ENCODE measurements at regions not wholly inside any gene's neighbourhood (a gene's known extent, or its start where the extent isn't known, plus 50 kb on each side); places are given as distances from the start of the nearest gene placed in this dataset.
"Not testable (repeated sequence)": the region's sequence is repeated elsewhere in the genome, so short reads cannot be mapped to it uniquely, and the experiment has no call there.

DNA sequence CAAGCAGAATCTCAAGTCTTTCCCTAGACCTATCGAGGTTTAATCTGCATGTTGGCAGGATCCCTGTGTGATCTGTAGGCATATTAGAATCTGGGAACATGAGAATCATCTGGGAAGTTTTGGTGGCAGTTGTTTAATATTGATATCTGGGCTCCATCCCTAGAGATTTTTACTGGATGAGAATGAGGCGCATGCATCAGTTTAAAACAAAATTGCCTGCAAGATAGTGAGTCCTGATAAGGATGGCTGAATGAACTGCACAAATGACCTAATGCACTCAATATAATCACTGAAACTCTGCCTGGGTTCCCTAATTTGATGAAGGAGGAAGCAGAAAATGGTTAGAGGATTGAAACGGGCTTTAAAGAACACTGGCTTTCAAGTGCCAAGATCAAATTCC lies 218.0 kb downstream of the FGFR2 start:
- no peaks in the 10 kb centered on the region for H4K20me1 ChIP-seq (ENCODE audit: insufficient read depth)
- H3K9me3 ChIP-seq, result no peaks in the 10 kb centered on the region
- H3K27me3 ChIP-seq (ENCODE audit: insufficient read depth), result no peaks in the 10 kb centered on the region
- H3F3A ChIP-seq (replicated peaks; ENCODE audit: insufficient read depth), result no peaks in the 10 kb centered on the region
- no peaks in the 10 kb centered on the region for H3K36me3 ChIP-seq (replicated peaks in 1 of 2; ENCODE audit: control insufficient read depth in 1 of 2, insufficient read depth in 2 of 2, low read length in 1 of 2)
- DNase-seq, result peak; percentile 53
- ChIA-PET POLR2A (no interaction called here), CTCF (no interaction called here)
- no peak overlapping the region for H3K27ac ChIP-seq (ENCODE audit: low read depth in 2 of 2, low read length in 1 of 2)
- peaks cover 0 to 10% of the 10 kb centered on the region in 2 experiments; a peak in 2 of 4 replicates for H3K4me1 ChIP-seq (ENCODE audit: control insufficient read depth in 1 of 2, insufficient read depth in 2 of 2, low read depth in 1 of 2, low read length in 1 of 2)
- H3K4me3 ChIP-seq (ENCODE audit: low read depth in 2 of 2, low read length in 1 of 2), result no peak overlapping the region
- no peak overlapping the region for H2AFZ ChIP-seq (ENCODE audit: low read depth)
- H3K4me2 ChIP-seq, result no peak overlapping the region
- no peaks in the 10 kb centered on the region for H3K79me2 ChIP-seq (ENCODE audit: insufficient read depth)
- H3K9ac ChIP-seq, result no peak overlapping the region
- no peaks in the 10 kb centered on the region for H3K9me2 ChIP-seq
- WGBS (ENCODE audit: low lambda C conversion rate), result 10% methylated on average over 3 of the region's 3 CpGs
- TF ChIP-seq CHD2 (IDR thresholded peaks at IDR 0.05; ENCODE audit: low read length, partially characterized antibody) (peak; percentile 42), EZH2phosphoT487 (IDR thresholded peaks at IDR 0.05; ENCODE audit: borderline replicate concordance, low read depth) (no peak), EP300 (IDR thresholded peaks at IDR 0.05; ENCODE audit: borderline replicate concordance in 1 of 2, low read depth in 1 of 2, low read length in 1 of 2) (peak in 1 of 2 experiments; percentile 42; a peak in 1 of 4 replicates), RAD21 (IDR thresholded peaks at IDR 0.05; ENCODE audit: low read length) (peak; percentile 25; the same call in 1 of the 2 replicates), GATA2 (CRISPR knock-in tag; IDR thresholded peaks at IDR 0.05) (peak; percentile 76)
- TF ChIP-seq, protein P1, sequence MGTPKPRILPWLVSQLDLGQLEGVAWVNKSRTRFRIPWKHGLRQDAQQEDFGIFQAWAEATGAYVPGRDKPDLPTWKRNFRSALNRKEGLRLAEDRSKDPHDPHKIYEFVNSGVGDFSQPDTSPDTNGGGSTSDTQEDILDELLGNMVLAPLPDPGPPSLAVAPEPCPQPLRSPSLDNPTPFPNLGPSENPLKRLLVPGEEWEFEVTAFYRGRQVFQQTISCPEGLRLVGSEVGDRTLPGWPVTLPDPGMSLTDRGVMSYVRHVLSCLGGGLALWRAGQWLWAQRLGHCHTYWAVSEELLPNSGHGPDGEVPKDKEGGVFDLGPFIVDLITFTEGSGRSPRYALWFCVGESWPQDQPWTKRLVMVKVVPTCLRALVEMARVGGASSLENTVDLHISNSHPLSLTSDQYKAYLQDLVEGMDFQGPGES (IDR thresholded peaks at IDR 0.05; ENCODE audit: low read depth, low read length), result no peak
- TF ChIP-seq, protein P2, sequence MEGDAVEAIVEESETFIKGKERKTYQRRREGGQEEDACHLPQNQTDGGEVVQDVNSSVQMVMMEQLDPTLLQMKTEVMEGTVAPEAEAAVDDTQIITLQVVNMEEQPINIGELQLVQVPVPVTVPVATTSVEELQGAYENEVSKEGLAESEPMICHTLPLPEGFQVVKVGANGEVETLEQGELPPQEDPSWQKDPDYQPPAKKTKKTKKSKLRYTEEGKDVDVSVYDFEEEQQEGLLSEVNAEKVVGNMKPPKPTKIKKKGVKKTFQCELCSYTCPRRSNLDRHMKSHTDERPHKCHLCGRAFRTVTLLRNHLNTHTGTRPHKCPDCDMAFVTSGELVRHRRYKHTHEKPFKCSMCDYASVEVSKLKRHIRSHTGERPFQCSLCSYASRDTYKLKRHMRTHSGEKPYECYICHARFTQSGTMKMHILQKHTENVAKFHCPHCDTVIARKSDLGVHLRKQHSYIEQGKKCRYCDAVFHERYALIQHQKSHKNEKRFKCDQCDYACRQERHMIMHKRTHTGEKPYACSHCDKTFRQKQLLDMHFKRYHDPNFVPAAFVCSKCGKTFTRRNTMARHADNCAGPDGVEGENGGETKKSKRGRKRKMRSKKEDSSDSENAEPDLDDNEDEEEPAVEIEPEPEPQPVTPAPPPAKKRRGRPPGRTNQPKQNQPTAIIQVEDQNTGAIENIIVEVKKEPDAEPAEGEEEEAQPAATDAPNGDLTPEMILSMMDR (IDR thresholded peaks at IDR 0.05), result no peak

DNA sequence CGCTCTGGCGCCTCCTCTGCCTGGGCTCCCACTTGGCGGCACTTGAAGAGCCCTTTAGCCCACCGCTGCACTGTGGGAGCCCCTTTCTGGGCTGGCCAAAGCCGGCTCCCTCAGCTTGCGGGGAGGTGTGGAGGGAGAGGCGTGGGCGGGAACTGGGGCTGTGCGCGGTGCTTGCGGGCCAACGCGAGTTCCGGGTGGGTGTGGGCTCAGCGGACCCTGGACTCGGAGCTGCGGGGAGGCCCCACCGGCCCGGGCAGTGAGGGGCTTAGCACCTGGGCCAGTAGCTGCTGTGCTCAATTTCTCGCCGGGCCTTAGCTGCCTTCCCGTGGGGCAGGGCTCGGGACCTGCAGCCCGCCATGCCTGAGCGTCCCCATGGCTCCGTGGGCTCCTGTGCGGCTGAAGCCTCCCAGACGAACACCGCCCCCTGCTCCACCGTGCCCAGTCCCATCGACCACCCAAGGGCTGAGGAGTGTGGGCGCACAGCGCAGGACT lies 216.2 kb downstream of the FGFR2 start:
- H3K4me3 ChIP-seq (ENCODE audit: low read depth in 2 of 2, low read length in 1 of 2); H3F3A ChIP-seq (replicated peaks; ENCODE audit: insufficient read depth); H3K27ac ChIP-seq (ENCODE audit: low read depth in 2 of 2, low read length in 1 of 2); DNase-seq; H3K79me2 ChIP-seq (ENCODE audit: insufficient read depth); H3K9ac ChIP-seq; H2AFZ ChIP-seq (ENCODE audit: low read depth); H3K9me2 ChIP-seq; H3K36me3 ChIP-seq (replicated peaks in 1 of 2; ENCODE audit: control insufficient read depth in 1 of 2, insufficient read depth in 2 of 2, low read length in 1 of 2); H3K27me3 ChIP-seq (ENCODE audit: insufficient read depth); H3K4me2 ChIP-seq; H3K4me1 ChIP-seq (ENCODE audit: control insufficient read depth in 1 of 2, insufficient read depth in 2 of 2, low read depth in 1 of 2, low read length in 1 of 2); H3K9me3 ChIP-seq; H4K20me1 ChIP-seq (ENCODE audit: insufficient read depth); CTCF ChIA-PET: not testable (repeated sequence)
- POLR2A ChIA-PET, result interaction anchor here (0.6 kb wide), 1 partner anchor 34 kb away, joined by 3 read pairs; no protein-coding TSS in a partner anchor
- whole genome bisulfite sequencing (ENCODE audit: low lambda C conversion rate), result 53% methylated on average over 4 of the region's 33 CpGs

DNA sequence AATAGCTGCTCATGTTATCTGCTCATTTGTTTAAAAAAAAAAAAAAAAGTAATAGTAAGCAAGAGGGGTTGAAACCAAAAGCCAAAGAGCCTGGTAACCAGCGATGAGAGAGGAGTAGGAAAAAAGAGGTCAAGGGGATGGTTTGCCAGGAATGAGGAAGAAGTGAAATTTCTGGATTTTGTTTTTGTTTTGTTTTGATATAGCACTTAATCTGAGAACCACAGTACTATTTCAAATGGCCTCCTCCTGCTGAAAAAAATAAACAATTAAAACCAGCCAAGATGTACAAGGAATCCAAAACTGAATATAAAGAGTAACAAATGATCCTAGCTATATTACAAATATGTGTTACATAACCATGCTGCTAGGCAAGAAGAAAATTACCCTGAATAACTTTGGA lies 213.1 kb downstream of the FGFR2 start:
- CTCF ChIA-PET, result no interaction called here
- WGBS (ENCODE audit: low lambda C conversion rate), result 61% methylated on average over 1 of the region's 1 CpG
- H3K79me2 ChIP-seq (ENCODE audit: insufficient read depth), result no peaks in the 10 kb centered on the region
- H3K4me2 ChIP-seq, result no peak overlapping the region
- no peaks in the 10 kb centered on the region for H3K27me3 ChIP-seq (ENCODE audit: insufficient read depth)
- POLR2A ChIA-PET, result no interaction called here
- no peak overlapping the region for H2AFZ ChIP-seq (ENCODE audit: low read depth)
- H3K27ac ChIP-seq (ENCODE audit: low read depth in 2 of 2, low read length in 1 of 2), result no peak overlapping the region
- no peaks in the 10 kb centered on the region for H3F3A ChIP-seq (replicated peaks; ENCODE audit: insufficient read depth)
- no peaks in the 10 kb centered on the region for H3K9me2 ChIP-seq
- no peak for DNase-seq
- no peak overlapping the region for H3K4me3 ChIP-seq (ENCODE audit: low read depth in 2 of 2, low read length in 1 of 2)
- H4K20me1 ChIP-seq (ENCODE audit: insufficient read depth), result no peaks in the 10 kb centered on the region
- H3K36me3 ChIP-seq (replicated peaks in 1 of 2; ENCODE audit: control insufficient read depth in 1 of 2, insufficient read depth in 2 of 2, low read length in 1 of 2), result no peaks in the 10 kb centered on the region
- no peak overlapping the region for H3K9ac ChIP-seq
- H3K4me1 ChIP-seq (ENCODE audit: control insufficient read depth in 1 of 2, insufficient read depth in 2 of 2, low read depth in 1 of 2, low read length in 1 of 2), result no peaks in the 10 kb centered on the region; a peak in 1 of 4 replicates
- no peaks in the 10 kb centered on the region for H3K9me3 ChIP-seq
- TF ChIP-seq RCOR1 (IDR thresholded peaks at IDR 0.05; ENCODE audit: low read length) (no peak), GABPA (IDR thresholded peaks at IDR 0.05; ENCODE audit: low read depth) (no peak), CHD2 (IDR thresholded peaks at IDR 0.05; ENCODE audit: low read length, partially characterized antibody) (no peak), RFX5 (IDR thresholded peaks at IDR 0.05; ENCODE audit: low read length) (no peak), YY1 (IDR thresholded peaks at IDR 0.05; ENCODE audit: low read depth) (no peak), SMC3 (IDR thresholded peaks at IDR 0.05; ENCODE audit: low read depth, low read length) (no peak), NRF1 (IDR thresholded peaks at IDR 0.05; ENCODE audit: low read depth, low read length) (no peak), GATA2 (CRISPR knock-in tag; IDR thresholded peaks at IDR 0.05) (no peak), NFIC (IDR thresholded peaks at IDR 0.05; ENCODE audit: borderline replicate concordance) (no peak), ELF1 (IDR thresholded peaks at IDR 0.05) (no peak), FOSL2 (IDR thresholded peaks at IDR 0.05; ENCODE audit: borderline replicate concordance, low read depth) (no peak), FOXJ3 (CRISPR knock-in tag; IDR thresholded peaks at IDR 0.05) (no peak), TCF12 (IDR thresholded peaks at IDR 0.05) (no peak)
- TF ChIP-seq, protein P3, sequence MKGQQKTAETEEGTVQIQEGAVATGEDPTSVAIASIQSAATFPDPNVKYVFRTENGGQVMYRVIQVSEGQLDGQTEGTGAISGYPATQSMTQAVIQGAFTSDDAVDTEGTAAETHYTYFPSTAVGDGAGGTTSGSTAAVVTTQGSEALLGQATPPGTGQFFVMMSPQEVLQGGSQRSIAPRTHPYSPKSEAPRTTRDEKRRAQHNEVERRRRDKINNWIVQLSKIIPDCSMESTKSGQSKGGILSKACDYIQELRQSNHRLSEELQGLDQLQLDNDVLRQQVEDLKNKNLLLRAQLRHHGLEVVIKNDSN (IDR thresholded peaks at IDR 0.05; ENCODE audit: borderline replicate concordance, low read depth), result no peak
- TF ChIP-seq, protein P4, sequence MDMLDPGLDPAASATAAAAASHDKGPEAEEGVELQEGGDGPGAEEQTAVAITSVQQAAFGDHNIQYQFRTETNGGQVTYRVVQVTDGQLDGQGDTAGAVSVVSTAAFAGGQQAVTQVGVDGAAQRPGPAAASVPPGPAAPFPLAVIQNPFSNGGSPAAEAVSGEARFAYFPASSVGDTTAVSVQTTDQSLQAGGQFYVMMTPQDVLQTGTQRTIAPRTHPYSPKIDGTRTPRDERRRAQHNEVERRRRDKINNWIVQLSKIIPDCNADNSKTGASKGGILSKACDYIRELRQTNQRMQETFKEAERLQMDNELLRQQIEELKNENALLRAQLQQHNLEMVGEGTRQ (IDR thresholded peaks at IDR 0.05; ENCODE audit: borderline replicate concordance, low read depth, low read length), result no peak

All from SK-N-SH (cell line).